WERI-Rb-1 (cell line): ENCODE measurements at regions not wholly inside any gene's neighbourhood (a gene's known extent, or its start where the extent isn't known, plus 50 kb on each side); places are given as distances from the start of the nearest gene placed in this dataset.

ENCODE experiments used
- DNase-seq: peaks from one replicate; pipeline ENCODE4 v3.0.0-alpha.2; 2020
- H3K27ac ChIP-seq: fragments of 250-450 bp; sonication (Bioruptor Pico); 2 replicates; pipeline ENCODE4 v1.5.1; 2020; ENCODE audit warnings: mild to moderate bottlenecking, moderate library complexity
- H3K27me3 ChIP-seq: fragments of 250-450 bp; sonication (Bioruptor Pico); 2 replicates; pipeline ENCODE4 v1.5.1; 2021; ENCODE audit warnings: mild to moderate bottlenecking, low read depth, moderate library complexity; ENCODE audit not compliant: insufficient read depth, severe bottlenecking
- H3K36me3 ChIP-seq: fragments of 250-450 bp; sonication (Bioruptor Pico); 2 replicates; pipeline ENCODE4 v1.5.1; 2020; ENCODE audit warnings: mild to moderate bottlenecking, moderate library complexity
- H3K4me3 ChIP-seq: 2 replicates; pipeline ENCODE4 v1.5.1; 2011; ENCODE audit warnings: low read depth, mild to moderate bottlenecking, control low read depth, low read length
- H3K9me3 ChIP-seq: fragments of 250-450 bp; sonication (Bioruptor Pico); 2 replicates; pipeline ENCODE4 v1.5.1; 2021; ENCODE audit warnings: mild to moderate bottlenecking, moderate library complexity; ENCODE audit not compliant: severe bottlenecking
- TF ChIP-seq, protein P1 (sequence below): IDR thresholded peaks from 2 replicates; pipeline ENCODE4 v1.5.1; 2011; ENCODE audit warnings: low read depth, mild to moderate bottlenecking, control low read depth, inconsistent platforms, low read length

DNA sequence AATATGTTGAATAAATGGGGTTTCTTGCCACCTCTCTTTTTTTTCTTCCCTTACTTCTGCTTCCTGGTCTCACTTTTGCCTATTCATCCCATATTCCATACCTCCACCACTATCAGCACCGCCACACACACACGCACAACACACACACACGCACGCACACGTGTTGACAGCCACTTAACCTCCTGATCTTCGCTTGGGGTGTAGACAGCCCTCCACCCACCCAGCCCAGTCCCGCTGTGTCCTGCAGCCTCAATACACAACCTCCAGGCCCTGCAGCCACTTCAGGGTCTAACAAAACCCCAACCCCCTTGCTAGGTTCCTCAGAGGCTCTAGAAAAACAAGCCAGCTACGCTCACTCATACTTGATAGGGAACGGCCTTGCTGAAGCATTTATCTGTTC is 72.3 kb downstream of the LINC00237 start:
- H3K4me3 ChIP-seq, result no peak overlapping the region
- H3K9me3 ChIP-seq, result no peaks in the 10 kb centered on the region
- H3K27ac ChIP-seq, result no peak overlapping the region
- H3K27me3 ChIP-seq, result peaks cover 65% of the 10 kb centered on the region
- H3K36me3 ChIP-seq, result no peaks in the 10 kb centered on the region
- no peak for DNase-seq
- TF ChIP-seq, protein P1, sequence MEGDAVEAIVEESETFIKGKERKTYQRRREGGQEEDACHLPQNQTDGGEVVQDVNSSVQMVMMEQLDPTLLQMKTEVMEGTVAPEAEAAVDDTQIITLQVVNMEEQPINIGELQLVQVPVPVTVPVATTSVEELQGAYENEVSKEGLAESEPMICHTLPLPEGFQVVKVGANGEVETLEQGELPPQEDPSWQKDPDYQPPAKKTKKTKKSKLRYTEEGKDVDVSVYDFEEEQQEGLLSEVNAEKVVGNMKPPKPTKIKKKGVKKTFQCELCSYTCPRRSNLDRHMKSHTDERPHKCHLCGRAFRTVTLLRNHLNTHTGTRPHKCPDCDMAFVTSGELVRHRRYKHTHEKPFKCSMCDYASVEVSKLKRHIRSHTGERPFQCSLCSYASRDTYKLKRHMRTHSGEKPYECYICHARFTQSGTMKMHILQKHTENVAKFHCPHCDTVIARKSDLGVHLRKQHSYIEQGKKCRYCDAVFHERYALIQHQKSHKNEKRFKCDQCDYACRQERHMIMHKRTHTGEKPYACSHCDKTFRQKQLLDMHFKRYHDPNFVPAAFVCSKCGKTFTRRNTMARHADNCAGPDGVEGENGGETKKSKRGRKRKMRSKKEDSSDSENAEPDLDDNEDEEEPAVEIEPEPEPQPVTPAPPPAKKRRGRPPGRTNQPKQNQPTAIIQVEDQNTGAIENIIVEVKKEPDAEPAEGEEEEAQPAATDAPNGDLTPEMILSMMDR, result no peak

DNA sequence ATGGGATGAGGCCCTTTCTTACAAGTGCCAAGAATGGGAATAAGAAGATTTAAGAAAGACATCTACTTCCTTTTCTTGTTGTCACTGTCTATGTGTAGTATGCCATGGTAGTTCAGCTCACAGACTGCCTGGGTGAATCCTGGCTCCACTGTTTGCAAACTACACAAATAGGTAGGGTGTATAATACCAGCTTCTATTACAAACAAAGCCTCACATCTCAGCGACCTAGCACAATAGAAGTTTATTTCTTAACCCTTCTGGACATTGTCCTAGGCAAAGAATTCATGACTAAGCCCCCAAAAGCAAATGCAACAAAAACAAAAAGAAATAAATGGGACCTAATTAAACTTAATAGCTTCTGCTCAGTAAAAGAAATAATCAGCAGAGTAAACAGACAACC is 74.5 kb downstream of the LINC00237 start:
- TF ChIP-seq, protein P1, result no peak
- no peaks in the 10 kb centered on the region for H3K36me3 ChIP-seq
- DNase-seq, result no peak

DNA sequence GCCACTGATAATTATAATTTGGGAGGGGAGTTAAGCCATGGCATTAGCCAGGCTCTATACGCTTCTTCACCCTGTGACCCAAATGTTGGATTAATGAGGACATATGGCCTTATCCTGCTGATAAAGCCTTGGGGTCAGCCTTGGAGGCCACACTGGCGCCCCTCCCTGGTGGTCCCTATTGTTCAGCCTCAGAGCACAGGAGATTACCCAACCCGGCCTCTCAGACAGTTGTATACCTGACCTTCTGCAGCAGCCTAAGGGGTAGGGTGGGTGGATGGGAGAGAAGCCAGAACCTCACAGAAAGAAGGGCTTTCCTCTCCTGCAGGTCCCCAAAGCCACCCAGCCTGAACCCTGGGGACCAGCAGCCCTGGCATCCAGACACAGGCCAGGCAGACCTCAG is 76.8 kb downstream of the LINC00237 start:
- no peaks in the 10 kb centered on the region for H3K9me3 ChIP-seq
- no peak for DNase-seq
- TF ChIP-seq, protein P1, result no peak
- H3K36me3 ChIP-seq, result no peaks in the 10 kb centered on the region
- H3K27me3 ChIP-seq, result peaks cover 78% of the 10 kb centered on the region
- H3K4me3 ChIP-seq, result no peak overlapping the region
- no peak overlapping the region for H3K27ac ChIP-seq

More for the DNA sequence above, 74.5 kb downstream of the LINC00237 start:
- no peak overlapping the region for H3K4me3 ChIP-seq
- no peak overlapping the region for H3K27ac ChIP-seq
- H3K9me3 ChIP-seq, result no peaks in the 10 kb centered on the region
- peaks cover 72% of the 10 kb centered on the region for H3K27me3 ChIP-seq

DNA sequence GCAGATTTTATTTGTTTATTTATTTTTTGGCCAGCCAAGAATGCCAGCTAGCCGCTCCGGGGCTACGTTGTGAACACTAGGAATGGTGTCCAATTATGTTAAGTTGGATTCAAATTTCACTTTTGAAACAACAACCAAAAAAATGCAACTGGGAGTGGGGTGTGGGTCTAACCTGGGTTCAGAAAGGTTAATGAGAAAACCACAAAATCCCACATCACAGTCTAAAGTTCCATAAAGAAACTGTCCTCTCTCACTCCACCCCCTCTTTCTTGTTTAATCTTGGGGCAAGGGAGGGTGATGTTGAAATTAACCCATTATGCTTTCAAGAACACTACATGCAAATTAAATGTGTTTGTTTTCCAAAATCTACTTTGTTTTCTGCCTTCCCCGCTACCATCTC is 77.2 kb downstream of the LINC00237 start:
- H3K36me3 ChIP-seq, result no peaks in the 10 kb centered on the region
- no peak overlapping the region for H3K4me3 ChIP-seq
- peaks cover 78% of the 10 kb centered on the region for H3K27me3 ChIP-seq
- no peaks in the 10 kb centered on the region for H3K9me3 ChIP-seq
- TF ChIP-seq, protein P1, result no peak
- no peak for DNase-seq
- H3K27ac ChIP-seq, result no peak overlapping the region

DNA sequence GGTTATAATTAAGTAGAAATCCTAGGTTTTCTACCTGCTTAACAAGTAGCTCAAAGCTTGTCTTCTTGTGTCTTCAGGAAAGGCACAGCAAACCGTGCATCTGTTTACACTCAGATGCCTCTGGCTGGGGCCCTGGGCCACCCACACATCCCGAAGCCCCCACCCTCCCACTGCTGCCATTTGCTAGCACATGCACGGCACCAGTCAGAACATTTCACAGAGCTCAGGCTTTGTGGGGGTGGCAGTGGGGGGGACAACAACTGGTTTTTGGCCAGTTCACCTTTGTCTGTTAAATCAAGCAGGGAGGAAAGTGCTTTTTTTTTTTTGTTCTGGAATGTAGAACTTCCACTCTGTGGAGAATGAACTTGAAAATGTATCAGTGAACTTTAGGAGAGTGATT is 77.7 kb downstream of the LINC00237 start:
- H3K36me3 ChIP-seq, result no peaks in the 10 kb centered on the region
- peaks cover 76% of the 10 kb centered on the region for H3K27me3 ChIP-seq
- no peak overlapping the region for H3K4me3 ChIP-seq
- H3K27ac ChIP-seq, result no peak overlapping the region
- no peaks in the 10 kb centered on the region for H3K9me3 ChIP-seq
- no peak for DNase-seq
- TF ChIP-seq, protein P1, result no peak

DNA sequence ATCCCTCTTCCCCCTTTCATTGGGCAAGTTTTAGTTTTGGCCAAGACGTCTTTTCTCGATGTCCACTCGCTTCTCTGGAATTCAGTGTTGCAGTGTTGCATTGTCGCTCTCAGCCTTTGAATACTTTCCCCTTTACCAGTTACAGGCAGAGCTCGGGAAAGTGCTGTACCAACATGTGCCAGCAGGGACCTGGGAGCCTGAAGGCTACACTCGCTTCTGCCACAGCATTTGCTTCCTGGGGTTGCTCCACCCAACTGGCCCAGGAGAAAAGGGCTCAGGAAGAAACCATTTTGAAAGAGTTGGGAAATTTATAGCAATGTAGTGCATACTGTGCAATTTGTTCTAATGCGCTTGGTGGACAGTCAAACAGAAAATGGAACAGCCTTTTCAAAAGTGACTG is 78.6 kb downstream of the LINC00237 start:
- TF ChIP-seq, protein P1, result peak; percentile 28; the same call in 1 of the 2 replicates
- Histone ChIP-seq H3K9me3 (no peaks in the 10 kb centered on the region), H3K27ac (no peak overlapping the region), H3K4me3 (no peak overlapping the region), H3K36me3 (no peaks in the 10 kb centered on the region), H3K27me3 (peaks cover 76% of the 10 kb centered on the region)
- DNase-seq, result peak; percentile 15
